Right atrium auricular region (tissue), 2 donors: ENCODE measurements at regions not wholly inside any gene's neighbourhood (a gene's known extent, or its start where the extent isn't known, plus 50 kb on each side); places are given as distances from the start of the nearest gene placed in this dataset.

Experiments
- DNase-seq: peaks from one replicate; pipeline ENCODE4 v3.0.0-alpha.2; 2019; ENCODE audit warnings: low spot score
- H3K27ac ChIP-seq, 2 donors: fragments of 200-600 bp; sonication (generic); 1 replicate in 1 of 2; 2 replicates in 1 of 2; pipeline ENCODE4 v1.5.1; 2016 to 2019
- H3K27me3 ChIP-seq, 2 donors: fragments of 200-600 bp; sonication (generic); one replicate each; pipeline versions ENCODE4 v1.5.1 to v1.6.0; 2017 to 2019
- H3K36me3 ChIP-seq: fragments of 200-600 bp; sonication (generic); one replicate; pipeline ENCODE4 v1.5.1; 2016
- H3K4me1 ChIP-seq, 2 donors: fragments of 200-600 bp; sonication (generic); one replicate each; pipeline versions ENCODE4 v1.5.1 to v1.6.0; 2017 to 2019
- H3K4me3 ChIP-seq, 2 donors: fragments of 200-600 bp; sonication (generic); 1 replicate in 1 of 2; 2 replicates in 1 of 2; pipeline ENCODE4 v1.5.1; 2017 to 2019; ENCODE audit warnings: mild to moderate bottlenecking in 1 of 2, moderate library complexity in 1 of 2
- H3K9me3 ChIP-seq, 2 donors: fragments of 200-600 bp; sonication (generic); one replicate each; pipeline ENCODE4 v1.5.1; 2019
- TF ChIP-seq, protein P1 (sequence below), 2 donors: fragments of 200-600 bp; sonication (generic); IDR thresholded peaks; one replicate each; pipeline ENCODE4 v1.5.1; 2019; ENCODE audit warnings: antibody characterized with exemption in 2 of 2

DNA sequence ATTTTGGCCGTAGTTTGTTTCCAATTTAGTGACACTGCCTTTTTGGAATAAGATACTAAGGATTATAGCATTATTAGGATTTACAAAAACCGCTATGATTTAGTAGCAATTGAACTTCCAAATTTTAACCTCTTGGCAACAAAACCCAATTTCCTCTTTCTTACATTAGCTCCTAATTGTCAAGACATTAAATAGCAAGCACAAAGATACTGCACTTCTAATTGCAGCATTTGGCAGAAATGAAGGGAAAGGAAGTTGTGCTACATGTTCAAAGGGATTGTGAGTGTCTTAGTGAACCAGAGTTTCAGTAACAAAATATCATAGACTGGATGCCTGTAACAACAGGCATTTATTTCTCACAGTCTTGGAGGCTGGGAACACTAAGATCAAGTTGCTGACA lies 99.9 kb downstream of the NUF2 start:
- Histone ChIP-seq H3K9me3 (no peaks in the 10 kb centered on the region), H3K4me1 (no peaks in the 10 kb centered on the region), H3K4me3 (no peak overlapping the region), H3K27ac (no peak overlapping the region), H3K27me3 (no peaks in the 10 kb centered on the region), H3K36me3 (no peaks in the 10 kb centered on the region)
- no peak for DNase-seq
- TF ChIP-seq, protein P1, sequence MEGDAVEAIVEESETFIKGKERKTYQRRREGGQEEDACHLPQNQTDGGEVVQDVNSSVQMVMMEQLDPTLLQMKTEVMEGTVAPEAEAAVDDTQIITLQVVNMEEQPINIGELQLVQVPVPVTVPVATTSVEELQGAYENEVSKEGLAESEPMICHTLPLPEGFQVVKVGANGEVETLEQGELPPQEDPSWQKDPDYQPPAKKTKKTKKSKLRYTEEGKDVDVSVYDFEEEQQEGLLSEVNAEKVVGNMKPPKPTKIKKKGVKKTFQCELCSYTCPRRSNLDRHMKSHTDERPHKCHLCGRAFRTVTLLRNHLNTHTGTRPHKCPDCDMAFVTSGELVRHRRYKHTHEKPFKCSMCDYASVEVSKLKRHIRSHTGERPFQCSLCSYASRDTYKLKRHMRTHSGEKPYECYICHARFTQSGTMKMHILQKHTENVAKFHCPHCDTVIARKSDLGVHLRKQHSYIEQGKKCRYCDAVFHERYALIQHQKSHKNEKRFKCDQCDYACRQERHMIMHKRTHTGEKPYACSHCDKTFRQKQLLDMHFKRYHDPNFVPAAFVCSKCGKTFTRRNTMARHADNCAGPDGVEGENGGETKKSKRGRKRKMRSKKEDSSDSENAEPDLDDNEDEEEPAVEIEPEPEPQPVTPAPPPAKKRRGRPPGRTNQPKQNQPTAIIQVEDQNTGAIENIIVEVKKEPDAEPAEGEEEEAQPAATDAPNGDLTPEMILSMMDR (IDR thresholded peaks at IDR 0.05), result no peak

DNA sequence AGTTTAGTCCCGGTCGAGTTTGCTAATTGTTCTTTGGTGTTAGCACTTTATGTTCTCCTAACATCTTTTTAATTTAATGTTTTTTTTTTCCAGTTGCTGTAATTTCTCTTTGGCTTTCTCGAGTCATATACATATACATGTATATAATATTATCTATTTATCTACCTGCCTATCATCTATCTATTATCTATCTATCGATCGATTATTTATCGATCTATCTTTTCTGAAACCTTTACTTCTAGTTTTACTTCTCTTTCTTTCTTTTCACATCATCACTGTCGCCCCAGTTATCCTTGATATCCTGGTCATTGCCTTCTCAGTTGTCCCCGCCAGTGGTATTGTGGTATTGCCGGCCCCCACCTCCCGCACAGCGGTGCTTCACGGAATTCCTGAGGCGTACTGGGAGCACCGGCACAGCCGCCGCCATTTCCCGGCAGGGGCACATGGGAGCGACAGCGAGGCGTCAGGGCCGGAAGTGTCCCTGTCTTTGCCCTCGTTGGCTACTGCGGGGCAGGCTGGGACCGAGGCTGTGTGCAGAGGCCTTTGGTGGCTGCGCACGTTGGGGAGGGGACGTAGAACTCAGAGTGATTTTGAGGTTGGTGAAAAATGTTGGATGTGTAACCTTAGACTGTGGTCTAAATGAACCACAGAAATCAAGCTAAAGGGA lies 101.1 kb downstream of the NUF2 start:
- TF ChIP-seq, protein P1 (IDR thresholded peaks at IDR 0.05), result no peak
- no peaks in the 10 kb centered on the region for H3K27me3 ChIP-seq
- no peaks in the 10 kb centered on the region for H3K4me1 ChIP-seq
- no peak overlapping the region for H3K4me3 ChIP-seq
- no peak overlapping the region for H3K27ac ChIP-seq
- no peaks in the 10 kb centered on the region for H3K36me3 ChIP-seq
- DNase-seq, result no peak
- H3K9me3 ChIP-seq, result no peaks in the 10 kb centered on the region

DNA sequence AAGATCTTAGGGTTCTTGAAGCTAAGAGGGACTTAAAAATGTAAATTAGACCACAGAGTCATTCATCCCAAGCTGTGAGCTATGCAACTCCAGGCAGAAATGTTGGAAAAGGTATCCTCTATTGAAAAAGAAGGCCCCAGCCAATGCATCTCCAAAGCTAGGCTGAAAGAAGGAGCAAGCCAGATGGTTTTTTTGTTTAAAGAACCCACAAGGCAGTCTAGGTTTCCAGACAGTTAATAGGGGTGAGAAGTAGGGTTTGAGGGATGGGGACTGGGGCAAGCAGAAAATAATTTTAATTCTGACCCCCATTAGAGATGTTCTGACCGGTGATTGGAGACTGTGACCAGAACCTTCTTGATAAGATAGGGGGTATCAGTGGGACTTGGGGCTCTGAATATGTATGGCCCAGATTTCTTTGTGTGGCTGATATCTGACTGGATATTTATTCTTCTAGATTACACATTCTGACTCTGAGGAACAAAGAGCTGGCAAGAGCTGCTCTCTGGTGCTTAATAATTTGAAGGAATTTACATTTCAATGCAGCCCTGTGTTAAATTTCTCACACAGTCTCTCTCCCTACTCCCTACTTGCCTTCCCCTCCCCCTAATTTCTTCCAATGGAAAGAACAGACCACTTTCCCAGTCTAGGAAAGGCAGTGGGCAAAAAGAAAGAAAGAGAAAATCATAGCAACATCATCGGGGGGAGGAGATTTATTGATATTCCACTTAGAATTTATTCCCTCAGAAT lies 104.9 kb downstream of the NUF2 start:
- Histone ChIP-seq H3K9me3 (peaks cover 0 to 9% of the 10 kb centered on the region in 2 donors), H3K36me3 (no peaks in the 10 kb centered on the region), H3K4me3 (no peak overlapping the region), H3K4me1 (no peaks in the 10 kb centered on the region), H3K27ac (no peak overlapping the region), H3K27me3 (no peaks in the 10 kb centered on the region)
- no peak for DNase-seq
- TF ChIP-seq, protein P1 (IDR thresholded peaks at IDR 0.05), result no peak

DNA sequence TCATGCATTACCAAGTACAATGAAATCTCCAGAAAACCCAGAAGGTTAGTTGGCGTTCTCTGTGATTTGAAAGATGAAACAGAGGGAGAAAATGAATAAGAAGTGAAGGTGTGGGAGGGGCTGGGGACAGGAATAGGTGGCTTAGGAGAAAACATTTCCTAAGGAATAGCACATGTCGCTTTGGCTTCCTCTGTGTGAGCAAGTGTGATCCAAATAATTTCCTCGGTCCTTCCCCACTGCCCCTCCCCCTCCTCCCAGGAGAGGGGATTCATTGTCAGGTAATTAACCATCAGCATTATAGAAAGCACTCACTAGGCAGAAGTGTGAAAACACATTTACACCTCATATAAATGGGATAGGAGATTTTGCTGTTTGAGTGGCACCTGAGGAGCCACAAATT lies 105.5 kb downstream of the NUF2 start:
- Histone ChIP-seq H3K27ac (no peak overlapping the region), H3K36me3 (no peaks in the 10 kb centered on the region), H3K27me3 (no peaks in the 10 kb centered on the region), H3K4me1 (no peaks in the 10 kb centered on the region), H3K4me3 (no peak overlapping the region), H3K9me3 (peaks cover 0 to 14% of the 10 kb centered on the region in 2 donors)
- TF ChIP-seq, protein P1 (IDR thresholded peaks at IDR 0.05), result no peak
- DNase-seq, result no peak

DNA sequence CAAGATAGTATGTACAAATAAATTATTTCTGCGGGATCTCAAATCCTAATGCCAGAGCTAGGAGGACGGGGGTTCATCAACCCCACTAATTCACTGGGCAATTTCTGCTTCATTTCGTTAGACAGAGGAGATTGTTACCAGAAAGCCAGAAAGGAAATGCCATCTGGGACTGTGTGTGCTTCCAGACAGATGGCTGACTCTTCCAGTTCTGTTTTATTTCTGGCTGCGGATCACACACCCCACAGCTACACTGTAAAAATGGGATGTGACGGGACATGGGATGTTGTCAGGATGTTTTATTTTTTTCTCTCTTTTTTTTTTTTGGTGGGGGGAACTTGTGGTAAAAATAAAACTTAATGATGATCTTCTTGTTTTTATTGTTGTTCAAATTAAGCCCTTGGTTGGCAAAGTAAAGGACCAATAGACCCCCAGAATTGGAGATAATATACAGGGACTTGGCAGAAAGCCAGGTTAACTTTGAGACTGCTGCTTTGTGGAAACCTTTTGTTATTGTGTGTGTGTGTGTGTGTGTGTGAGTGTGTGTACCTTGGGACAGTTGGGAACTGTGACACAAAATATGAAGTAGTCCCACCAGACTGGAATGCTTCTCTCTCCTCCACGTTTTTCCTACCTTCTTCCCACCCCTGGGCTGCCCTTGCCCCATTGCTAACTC lies 114.5 kb downstream of the NUF2 start:
- no peak overlapping the region for H3K4me3 ChIP-seq
- peaks cover 0 to 11% of the 10 kb centered on the region in 2 donors for H3K9me3 ChIP-seq
- no peak for DNase-seq
- no peaks in the 10 kb centered on the region for H3K27me3 ChIP-seq
- H3K36me3 ChIP-seq, result no peaks in the 10 kb centered on the region
- H3K27ac ChIP-seq, result no peak overlapping the region
- H3K4me1 ChIP-seq, result no peaks in the 10 kb centered on the region
- TF ChIP-seq, protein P1 (IDR thresholded peaks at IDR 0.05), result no peak
